Tongue (tissue), 2 donors: ENCODE measurements at regions not wholly inside any gene's neighbourhood (a gene's known extent, or its start where the extent isn't known, plus 50 kb on each side); places are given as distances from the start of the nearest gene placed in this dataset. TPM values are rescaled to one million over a fixed set of nuclear protein-coding genes. Genes with fewer than 3 reads are reported as not detected.
"Not testable (repeated sequence)": the region's sequence is repeated elsewhere in the genome, so short reads cannot be mapped to it uniquely, and the experiment has no call there.

Source experiments
- DNase-seq: peaks from one replicate; pipeline ENCODE4 v3.0.0-alpha.2; 2015
- small RNA-seq: library from RNA; depleted of rRNA; stranded (forward); fragments of <200 nt; gene quantifications from one replicate; pipeline ENCODE3, GENCODE V24; 2014; ENCODE audit warnings: low replicate concordance

- DNase-seq: not testable (repeated sequence)
These were observed 81.4 kb downstream of the PRL start for GRCh38 chr6:22215474-22215873.

DNA sequence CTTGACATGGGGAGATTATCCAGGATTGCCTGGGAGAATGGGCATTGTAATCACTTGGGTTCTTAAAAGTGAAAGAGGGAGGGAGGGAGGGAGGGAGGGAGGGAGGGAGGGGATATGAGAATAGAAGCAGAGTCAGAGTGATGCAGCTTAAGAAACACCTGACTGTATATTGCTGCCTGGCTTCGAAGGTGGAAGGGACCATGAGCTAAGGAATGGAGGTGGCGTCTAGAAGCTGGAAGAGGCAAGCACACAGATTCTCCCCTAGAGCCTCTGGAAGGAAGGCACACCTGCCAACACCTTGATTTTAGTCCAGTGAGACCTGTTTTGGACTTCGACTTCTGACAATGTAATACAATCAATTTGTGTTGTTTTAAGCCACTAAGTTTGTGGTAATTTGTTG is 78.4 kb downstream of the PRL start:
- no peak for DNase-seq

- DNase-seq: peak; percentile 19
These were observed 76.9 kb downstream of the PRL start for GRCh38 chr6:22219925-22220324.

DNA sequence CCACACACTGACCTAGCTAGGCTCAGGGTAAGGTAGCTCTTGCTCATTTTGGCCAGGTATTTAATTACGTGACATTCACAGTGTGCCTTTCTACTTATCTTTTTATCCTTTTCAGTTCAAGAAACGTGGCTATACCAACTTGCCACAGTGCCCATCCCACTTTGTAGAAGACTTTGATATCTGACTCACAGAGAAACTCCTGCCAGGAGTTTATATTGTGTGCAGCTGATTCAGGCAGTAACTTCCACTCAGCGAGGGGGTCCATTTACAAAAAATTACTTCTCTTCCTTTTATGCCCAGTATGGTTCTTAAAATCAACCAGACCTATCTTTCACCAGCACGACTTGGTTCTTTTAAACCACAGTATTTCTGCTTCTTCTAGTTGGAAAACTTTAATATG is 75.6 kb downstream of the PRL start:
- DNase-seq: no peak

DNA sequence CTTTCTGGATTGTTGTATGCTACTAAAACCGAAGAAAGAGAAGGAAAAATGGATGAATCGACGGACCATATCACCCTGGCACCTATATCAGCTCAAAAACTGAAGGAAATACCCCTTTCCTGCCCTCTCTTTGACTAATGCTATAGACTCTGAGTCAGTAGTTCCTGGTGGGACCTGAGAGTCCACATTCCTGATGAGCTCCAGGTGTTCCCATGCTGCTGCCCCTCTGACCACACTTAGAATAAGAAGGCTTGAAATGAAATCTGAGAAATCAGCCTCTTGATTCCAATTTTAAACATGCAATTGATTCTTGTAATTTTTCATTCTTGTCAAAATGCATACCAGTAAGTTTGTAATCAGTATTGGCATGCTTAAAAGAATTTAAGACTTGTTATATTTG is 75.2 kb downstream of the PRL start:
- DNase-seq: no peak

DNA sequence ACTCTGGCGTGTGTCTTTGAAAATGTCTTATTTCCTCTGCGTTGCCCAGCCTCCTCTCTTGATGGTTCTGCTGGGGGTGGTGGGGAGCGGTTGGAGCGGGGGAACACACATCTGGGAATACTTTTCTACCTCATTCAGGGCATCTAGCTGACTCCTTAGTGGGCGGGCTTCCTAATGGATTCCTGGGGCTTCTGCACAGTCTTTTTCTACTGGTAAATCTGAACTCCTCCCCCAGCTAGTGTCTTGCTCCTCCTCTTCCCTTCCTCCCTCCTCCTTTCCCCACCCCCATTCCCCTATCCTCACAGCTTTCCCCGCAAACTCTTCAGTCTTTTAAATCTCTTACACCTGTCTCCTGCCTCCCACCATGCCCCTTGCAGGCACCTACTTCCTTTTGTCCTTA is 74.4 kb downstream of the PRL start:
- DNase-seq: no peak

- no peak for DNase-seq
These were observed 68.8 kb downstream of the PRL start for GRCh38 chr6:22227824-22228610.

DNA sequence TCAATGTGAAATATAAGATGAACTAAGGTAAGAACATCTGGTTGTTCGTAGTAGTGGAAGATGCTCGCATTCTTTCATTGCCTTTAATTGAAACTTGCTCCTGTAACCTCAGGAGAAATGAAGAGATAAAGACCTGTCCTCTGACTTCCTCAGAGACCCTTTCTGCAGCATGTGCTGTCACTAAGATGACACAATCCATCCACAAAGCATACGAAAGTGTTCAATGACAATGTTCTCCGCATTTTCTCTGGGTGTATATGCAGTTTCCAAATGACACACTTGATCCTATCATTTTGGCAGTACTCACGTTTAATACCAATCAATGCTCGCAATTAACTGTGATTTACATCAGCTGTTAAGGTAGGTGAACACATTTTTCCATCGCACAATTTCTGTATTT is 65.8 kb downstream of the PRL start:
- no peak for DNase-seq

- no peak for DNase-seq
These were observed 65.2 kb downstream of the PRL start for GRCh38 chr6:22231616-22232015.

DNA sequence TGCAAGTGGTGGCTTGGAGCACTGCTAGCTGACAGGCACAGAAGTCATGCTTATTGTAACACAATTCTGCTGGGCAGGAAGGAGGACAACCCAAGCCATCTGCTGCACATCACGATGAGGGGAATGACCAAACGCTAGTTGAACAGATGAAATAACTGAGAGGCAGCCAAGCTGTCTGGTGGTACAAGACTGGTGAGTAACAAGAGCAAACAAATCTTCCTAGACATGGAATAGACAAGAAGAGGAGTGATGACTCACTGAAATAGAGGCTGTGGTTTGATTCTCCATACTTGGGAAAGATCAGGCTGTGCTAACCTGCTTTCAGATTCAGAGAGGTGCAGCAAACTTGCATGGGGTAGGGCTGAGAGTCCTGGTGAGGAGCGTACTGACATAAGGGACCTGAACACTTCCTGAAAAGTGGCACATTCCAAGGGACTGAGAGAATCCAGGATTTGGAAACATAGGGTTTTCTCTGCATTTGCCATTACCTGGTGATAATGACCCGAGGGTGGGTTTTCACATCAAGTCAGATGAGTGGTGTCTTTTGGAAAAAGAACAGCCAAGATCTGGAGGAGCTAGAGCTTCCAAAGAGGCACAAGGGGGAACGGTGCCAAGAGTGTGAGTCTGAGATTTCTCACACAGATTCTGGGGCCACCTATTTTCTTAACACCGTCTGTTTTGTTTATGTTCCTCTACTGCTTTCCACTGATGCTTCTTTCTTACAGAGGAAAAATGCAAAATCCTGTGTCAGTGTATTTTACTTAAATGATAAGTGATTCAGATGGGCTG is 60.0 kb downstream of the PRL start:
- no peak for DNase-seq

Small RNA genes in the stretch of these regions (small RNA-seq; reads per million reads assigned to genes)
- gene AL136313.1: not detected
